D341Med (cell line): ENCODE measurements at regions not wholly inside any gene's neighbourhood (a gene's known extent, or its start where the extent isn't known, plus 50 kb on each side); places are given as distances from the start of the nearest gene placed in this dataset.
"Not testable (repeated sequence)": the region's sequence is repeated elsewhere in the genome, so short reads cannot be mapped to it uniquely, and the experiment has no call there.

Experiments
- DNase-seq: peaks from one replicate; pipeline ENCODE4 v3.0.0; 2012; ENCODE audit warnings: low spot score

DNA sequence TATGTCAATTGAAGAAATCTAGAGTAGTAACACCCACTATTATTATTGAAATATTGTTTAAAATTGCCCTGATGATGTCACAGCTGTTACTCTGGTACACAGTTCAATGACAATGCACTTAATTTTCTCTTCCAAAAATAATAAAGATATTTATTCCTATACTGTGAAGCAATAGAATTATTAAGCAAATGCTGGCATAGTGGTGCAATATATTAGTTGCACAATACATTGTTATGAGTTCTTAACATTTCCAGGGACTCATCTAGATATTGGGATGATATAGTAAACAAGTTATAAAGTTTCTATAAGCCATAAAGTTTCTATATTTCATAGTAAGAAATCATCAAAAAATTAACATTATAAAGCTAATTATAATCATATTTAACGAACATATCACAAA lies 897.8 kb downstream of the LRFN5 start:
- DNase-seq, result no peak

DNA sequence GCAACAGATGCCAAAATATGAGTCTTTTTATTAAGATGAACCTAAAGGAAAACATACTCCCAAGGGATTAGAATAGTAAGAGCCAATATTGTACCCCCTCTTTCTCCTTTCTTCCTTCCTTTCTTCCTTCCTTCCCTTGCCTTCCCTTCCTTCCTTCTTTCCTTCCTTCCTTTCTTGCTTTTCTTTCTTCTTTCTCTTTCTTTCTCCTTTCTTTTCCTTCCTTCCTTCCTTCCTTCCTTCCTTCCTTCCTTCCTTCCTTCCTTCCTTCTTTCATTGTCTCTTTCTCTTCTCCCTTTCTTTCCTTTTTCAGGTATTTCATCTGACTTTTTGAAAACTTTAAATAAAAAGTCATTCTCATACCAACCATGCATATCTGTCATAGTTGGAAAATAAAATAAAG lies 892.5 kb downstream of the LRFN5 start:
- no peak for DNase-seq

DNA sequence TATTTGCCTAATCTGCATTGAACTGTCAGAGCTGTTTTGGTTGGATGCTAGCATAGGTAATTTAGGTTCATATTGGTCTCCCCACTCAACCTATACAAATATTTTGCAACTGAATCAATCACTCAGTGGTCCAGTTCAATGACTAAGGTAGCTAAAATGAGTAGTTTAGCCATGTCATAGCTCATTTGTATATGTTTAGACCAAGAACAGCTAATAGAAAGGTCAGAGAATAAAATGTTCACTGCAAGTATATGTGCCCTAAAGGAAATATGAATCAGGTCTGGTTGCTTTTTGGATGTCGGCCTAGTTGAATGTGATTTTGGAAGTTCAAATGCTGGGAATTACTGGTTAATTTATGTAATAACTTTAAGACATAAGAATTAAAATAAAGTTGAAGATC lies 883.9 kb downstream of the LRFN5 start:
- no peak for DNase-seq

DNA sequence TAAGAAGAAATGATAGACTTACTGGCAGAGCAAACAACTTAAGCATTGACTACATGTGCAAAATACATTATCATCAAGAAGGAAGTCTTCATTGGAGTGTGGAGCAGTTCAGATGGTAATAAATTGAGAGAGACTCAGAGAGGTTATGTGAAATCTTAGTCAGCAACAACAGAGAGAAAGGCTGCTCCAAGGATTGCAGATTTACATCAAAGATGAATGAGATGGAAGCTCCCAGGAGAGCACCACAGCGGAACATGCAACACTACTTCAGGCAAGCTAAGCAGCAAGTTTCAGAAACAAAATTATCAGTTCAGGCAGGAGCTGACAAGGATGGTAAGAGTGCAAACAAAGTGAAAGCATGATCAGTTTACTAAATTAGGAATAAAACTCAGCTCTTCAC lies 882.3 kb downstream of the LRFN5 start:
- DNase-seq, result no peak

DNA sequence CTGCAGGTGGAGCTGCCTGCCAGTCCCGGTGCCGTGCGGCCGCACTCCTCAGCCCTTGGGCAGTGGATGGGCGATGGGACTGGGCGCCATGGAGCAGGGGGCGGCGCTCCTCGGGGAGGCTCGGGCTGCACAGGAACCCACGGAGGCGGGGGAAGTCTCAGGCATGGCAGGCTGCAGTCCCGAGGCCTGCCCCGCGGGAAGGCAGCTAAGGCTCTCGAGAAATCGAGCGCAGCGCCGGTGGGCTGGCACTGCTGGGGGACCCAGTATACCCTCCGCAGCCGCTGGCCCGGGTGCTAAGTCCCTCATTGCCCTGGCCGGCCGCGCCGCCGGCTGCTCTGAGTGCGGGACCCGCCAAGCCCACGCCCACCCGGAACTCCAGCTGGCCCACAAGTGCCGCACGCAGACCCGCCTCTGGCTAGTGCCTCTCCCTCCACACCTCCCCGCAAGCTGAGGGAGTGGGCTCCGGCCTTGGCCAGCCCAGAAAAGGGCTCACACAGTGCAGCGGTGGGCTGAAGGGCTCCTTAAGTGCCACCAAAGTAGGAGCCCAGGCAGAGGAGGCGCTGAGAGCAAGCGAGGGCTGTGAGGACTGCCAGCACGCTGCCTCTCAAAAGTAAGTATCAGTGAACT lies 875.8 kb downstream of the LRFN5 start:
- DNase-seq, result not testable (repeated sequence)

DNA sequence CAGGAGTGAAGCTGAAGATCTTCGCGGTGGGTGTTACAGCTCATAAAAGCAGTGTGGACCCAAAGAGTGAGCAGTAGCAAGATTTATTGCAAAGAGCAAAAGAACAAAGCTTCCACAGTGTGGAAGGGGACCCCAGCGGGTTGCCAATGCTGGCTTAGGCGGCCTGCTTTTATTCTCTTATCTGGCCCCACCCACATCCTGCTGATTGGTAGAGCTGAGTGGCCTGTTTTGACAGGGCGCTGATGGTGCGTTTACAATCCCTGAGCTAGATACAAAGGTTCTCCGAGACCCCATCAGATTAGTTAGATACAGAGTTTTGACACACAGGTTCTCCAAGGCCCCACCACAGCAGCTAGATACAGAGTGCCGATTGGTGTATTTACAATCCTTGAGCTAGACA lies 875.0 kb downstream of the LRFN5 start:
- DNase-seq, result not testable (repeated sequence)

DNA sequence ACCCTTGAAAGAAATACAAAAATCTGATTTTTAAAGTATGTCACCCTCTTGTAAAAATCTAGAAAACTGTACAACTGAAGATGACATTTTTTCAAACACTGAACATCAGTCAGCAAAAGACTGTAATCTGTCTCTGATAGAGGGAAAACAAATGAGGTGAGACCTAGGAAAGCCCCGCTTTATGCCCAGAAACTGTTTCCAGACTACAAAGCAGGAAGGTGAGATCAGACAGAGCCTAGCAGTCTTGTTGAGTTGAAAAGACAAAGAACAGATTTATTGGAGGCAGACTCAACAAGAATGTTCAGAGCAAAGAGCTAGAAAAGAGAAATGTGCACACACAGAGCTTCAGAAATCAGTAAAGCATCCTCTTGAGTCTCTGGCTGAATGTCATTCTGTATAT lies 873.6 kb downstream of the LRFN5 start:
- DNase-seq, result no peak

DNA sequence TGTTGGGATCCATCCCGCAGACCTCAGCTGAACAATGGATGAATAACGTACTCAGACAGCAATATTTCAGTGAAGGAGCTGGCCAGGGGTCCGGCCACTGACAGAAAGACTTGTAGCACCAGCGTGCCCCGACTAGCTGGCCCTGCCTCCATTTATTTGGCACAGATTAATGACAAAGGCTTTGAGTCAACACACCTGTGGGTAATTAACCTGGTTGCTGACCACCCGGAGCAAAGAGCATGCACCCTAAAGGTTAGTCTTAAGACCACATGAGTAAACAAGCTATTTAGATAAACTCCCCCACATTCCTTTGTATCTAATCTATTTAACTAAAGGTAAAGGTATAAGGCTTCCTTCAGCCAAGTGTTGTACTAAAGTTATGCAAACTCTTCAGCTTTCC lies 868.6 kb downstream of the LRFN5 start:
- no peak for DNase-seq

DNA sequence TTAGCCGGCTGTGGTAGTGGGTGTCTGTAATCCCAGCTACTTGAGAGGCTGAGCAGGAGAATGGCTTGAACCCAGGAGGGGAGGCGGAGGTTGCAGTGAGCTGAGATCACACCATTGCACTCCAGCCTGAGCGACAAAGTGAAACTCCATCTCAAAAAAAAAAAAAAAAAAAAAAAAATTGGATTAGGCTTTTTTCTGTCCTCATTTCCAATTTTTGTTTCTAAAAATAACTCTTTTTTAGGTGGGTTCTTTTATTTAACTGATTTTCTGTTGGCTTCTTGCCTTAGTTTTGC lies 863.7 kb downstream of the LRFN5 start:
- no peak for DNase-seq

DNA sequence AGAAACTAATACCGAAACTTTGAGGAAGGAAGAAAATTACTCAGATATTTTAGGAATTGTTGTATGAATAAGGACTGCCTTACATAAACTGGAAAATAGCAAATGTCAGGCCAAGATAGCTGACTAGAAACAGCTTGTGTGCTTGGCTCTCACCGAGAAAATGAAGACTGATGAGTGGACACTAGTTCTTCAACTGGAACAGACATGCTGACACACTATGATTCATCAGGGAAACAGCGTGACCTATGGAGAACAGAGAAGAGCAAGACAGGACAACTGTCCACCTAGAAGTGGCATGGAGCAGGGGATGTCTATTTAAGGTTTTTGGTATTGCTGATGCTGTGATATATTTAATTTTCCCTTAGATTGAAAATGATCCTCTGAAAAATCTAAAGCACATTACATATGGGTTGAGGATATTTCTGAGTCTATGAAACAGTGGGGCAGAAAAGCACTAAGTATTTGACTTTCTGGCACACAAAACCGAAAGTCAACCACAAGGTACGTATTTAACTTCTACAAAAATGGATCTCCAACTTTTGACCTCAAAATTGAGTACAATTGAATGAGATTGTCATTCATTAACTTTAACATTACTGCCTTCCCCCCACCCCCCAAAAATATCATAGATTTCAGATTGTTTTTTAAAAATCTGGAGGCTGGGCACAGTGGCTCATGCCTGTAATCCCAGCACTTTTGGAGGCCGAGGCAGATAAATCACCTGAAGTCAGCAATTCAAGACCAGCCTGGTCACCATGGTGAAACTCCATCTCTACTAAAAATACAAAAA lies 863.2 kb downstream of the LRFN5 start:
- no peak for DNase-seq

DNA sequence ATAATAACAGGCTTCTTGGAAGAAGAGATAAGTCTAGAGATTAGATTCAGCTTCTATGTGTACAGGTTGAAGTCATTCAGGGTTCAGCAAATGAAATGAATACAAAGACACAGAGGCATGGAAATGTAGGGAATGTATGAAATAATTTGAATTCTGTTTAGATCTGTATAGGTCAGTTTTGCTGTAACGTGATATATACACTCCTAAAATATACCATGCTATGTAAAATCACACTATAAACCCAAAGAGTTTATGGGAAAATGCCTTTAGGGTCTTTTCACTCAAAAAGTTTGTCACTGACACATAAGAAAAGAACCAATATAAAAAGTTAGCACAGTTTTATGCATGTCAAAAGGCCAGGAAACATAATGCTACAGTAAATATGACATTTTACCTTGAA lies 854.0 kb downstream of the LRFN5 start:
- DNase-seq, result no peak

DNA sequence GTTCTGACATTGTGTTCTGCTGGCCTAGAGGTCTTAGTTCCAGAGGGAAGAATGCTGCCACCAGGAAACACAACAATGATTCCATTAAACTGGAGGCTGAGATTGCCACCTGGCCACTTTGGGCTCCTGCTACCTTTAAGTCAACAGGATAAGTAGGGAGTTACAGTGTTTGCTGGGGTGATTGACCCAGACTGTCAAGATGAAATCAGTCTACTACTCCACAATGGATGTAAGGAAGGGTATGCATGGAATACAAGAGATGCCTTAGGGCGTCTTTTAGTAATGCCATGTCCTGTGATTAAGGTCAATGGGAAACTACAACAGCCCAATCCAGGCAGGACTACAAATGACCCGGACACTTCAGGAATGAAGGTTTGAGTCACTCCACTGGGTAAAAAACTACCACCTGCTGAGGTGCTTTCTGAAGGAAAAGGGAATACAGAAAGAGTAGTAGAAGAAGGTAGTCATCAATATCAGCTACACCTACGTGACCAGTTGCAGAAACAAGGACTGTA lies 852.6 kb downstream of the LRFN5 start:
- DNase-seq, result no peak

DNA sequence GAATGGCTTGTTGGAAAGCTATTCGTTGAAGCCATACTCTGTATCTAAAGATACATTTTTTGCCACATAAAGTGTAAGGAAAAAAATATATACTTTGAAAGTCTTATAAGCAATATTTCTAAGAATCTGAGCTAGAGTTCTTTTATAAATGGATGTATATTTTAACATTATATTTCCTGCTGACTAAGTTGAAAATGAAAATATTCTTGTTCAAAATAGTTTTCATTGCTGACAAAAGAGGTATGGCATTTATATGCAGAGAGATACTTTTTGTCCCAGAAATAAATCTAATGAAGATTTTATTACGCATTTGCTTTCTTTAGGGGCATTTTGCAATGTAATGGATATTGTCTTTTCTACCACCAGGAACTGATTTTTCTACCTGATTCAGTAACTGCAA lies 834.9 kb downstream of the LRFN5 start:
- DNase-seq, result no peak

DNA sequence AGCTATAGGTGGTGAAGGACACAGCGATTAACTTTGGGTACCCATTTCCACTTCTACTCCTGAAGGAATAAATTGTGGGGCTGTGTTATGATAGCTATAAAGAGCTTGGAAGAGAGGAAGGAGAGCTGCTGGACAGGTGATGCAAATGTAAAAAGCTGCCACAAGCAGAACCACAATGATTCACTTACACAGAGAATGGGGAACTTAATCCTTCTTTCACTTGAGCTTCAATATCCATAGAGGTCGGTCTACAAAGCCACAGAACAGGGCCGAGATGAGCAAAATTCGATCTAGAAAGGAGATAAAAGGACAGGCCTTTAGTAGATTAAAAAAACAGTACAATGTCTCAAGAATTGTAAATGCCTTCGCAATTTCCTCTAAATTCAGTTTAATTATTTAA lies 831.1 kb downstream of the LRFN5 start:
- no peak for DNase-seq

DNA sequence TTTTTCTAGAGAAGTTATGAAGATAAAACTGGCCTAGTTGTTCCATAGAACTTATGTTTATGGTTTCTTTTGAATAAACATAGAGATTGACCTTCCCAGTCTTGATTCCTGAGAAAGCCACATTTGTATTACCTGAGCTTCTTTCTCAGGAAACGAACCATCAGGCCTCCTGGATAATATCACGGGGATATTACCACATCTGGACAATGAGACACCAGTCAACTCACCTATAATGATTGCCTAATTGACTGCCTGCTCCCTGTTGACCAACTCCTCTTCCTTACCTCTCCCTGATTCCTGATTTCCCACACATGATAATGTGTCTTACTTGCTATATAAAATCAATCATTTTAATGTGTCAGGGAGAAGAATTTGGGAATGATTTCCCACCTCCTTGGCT lies 822.7 kb downstream of the LRFN5 start:
- DNase-seq, result no peak

DNA sequence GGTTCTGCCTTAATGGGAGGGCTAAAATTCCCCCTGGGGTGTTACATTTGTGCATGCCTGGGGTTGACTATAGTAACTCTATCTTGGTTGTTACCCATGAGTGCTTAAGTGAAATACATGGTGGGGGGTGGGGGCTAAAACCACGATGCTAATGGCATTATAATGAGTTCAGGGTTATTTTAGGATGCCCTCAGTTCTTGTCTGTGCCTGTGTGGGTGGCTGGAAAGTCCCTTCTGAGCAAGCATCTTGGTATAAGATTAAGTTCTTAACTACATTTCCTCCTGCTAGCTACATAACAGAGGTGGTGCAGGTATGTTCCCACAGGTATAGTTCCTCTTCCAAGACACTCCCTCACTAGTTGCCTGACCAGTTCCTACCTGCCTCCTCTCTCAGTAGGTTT lies 822.3 kb downstream of the LRFN5 start:
- no peak for DNase-seq

DNA sequence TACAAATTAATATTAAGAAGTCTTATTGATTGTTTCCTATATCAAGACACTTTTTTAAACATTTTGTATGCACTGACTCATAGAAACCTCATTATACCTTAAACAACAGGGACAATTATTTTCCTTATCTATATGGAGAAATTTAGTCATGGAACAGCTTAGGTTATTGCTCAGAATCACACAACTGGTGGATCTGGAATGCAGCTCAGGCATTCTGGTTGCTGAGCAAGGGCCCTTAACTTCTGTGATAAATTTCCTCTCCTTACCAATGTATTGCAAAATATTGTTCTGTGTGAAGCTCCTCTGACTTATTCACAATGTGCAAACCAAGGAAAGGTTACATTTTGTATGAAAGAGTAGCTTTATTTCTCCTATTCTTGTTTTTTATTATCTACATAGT lies 817.8 kb downstream of the LRFN5 start:
- DNase-seq, result no peak

DNA sequence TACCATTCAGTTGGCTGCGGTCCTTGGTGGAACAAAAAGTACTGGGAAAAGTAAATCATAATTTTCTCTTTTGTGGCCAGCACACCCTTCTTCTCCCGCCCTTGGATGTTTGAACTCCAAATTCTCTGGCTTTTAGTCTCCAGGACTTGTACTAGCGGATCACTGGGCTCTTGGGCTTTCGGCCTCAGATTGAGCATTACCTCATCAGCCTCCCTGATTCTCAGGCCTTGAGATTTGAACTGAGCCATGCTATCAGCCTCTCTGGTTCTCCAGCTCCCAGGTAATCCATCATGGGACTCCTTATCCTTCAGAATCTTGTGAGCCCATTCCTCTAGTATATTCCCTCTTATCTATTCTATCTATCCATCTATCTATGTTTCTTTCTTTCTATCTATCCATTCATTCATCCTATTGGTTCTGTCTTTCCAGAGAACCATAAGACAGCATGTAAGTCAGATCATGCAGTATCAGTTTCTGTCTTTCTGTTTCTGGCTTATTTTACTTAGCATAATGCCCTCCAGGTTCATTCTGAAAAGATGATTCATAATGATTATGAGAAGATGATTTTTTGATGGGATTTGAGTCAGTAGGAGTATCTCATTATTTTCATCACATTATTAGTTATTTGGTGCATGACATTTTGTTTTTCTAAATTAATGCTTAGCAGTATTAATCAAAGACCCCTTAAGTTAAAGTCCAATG lies 814.9 kb downstream of the LRFN5 start:
- no peak for DNase-seq

DNA sequence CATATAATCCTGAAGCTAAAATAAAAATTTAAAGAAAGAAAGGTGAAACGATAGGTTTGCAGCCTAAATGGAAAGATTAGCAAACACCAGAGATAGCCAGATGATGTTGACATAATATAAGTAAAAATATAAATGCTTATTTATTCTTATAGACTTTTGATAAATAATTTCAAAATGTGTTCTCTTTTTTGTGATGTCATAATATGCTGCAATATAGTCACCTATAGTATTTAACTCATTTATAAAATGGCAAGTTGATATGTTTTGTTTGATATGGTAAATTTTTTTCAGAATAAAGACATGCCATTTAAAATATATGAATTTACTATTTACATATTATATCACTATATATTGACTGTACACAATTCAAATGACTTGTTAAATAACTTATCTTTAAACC lies 813.4 kb downstream of the LRFN5 start:
- no peak for DNase-seq

DNA sequence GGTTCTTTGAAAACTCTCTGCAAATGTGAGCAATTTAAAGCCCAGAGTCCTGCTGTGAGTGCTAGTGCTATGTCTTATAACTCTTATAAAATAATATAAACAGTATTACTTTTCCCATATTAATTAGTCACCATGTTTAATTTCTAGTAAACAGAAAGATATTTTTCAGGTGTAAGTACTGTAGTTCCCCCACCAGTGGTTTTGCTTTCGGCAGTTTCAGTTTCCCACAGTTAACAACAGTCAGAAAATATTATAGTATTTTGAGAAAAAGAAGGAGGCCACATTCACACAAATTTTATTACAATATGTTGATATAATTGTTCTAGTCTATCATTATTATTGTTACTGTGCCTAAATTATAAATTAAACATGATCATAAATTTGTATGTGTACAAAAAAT lies 800.5 kb downstream of the LRFN5 start:
- DNase-seq, result no peak

DNA sequence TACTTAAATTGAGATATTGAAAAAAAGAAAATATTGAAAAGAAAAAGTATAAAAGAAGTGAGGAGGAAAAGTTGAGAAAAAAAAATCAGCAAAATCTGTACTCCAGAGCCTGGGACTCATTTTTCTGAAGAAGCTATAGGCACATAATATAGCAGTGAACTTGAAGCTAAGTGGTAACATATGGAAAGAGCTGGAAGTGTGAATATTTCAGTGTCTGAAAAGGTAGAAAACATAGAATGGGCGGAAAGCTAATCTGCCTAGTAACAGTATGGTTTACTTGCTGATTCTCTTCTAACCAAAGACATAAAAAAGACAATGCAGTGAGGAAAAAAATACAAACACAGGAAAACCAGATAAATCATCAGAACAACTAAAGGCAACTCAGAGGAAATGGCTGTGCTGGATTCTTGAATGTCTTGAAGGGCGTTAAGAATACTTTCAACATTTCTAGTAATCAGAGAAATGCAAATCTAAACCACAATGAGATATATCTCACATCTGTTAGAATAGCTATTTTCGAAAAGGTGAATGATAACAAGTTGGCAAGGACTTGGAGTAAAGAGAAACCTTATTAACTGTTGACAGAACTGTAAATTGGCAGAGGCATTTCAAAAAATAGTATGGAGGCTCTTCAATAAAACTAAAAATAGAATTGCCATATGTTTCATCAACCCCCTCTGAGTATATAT lies 784.6 kb downstream of the LRFN5 start:
- DNase-seq, result no peak

DNA sequence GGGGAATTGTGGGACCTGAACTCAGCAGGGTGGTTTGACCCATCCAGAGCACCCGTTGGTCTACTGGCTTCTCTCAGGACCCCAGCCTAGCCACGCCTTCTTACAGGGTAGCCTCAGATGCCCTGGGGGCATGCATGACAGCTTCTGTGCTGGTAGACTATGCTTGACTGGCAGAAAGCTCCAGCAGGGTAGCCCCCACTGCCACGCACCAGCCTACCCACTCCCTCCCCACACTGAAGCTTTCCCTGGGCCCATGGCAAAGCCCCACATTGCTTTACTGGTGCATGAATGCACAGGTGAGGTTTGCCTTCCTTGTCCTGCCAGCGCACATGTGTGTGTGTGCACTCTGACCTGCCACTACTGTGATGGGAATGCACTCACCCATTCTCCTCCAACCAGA lies 772.2 kb downstream of the LRFN5 start:
- peak; percentile 7 for DNase-seq

DNA sequence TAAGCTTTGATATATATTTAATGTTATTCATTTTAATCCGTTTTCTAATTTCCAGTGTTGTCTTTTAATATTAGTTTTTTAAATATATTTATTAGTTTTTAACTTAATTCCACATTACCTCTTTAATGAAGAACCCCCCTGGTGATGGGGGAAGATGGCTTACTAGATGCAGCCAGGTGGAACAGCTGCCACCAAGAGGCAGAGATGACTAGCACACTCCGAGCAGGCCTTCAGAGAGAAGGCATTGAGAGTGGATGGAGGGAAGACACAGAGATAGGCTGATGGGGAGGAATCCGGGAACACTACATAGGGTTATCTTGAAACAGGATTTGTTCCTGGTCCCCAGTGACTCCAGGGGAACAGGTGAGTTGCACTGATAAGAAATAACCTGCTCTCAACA lies 771.6 kb downstream of the LRFN5 start:
- no peak for DNase-seq
